ENCODE measurements at regions not wholly inside any gene's neighbourhood (a gene's known extent, or its start where the extent isn't known, plus 50 kb on each side); places are given as distances from the start of the nearest gene placed in this dataset.

DNA sequence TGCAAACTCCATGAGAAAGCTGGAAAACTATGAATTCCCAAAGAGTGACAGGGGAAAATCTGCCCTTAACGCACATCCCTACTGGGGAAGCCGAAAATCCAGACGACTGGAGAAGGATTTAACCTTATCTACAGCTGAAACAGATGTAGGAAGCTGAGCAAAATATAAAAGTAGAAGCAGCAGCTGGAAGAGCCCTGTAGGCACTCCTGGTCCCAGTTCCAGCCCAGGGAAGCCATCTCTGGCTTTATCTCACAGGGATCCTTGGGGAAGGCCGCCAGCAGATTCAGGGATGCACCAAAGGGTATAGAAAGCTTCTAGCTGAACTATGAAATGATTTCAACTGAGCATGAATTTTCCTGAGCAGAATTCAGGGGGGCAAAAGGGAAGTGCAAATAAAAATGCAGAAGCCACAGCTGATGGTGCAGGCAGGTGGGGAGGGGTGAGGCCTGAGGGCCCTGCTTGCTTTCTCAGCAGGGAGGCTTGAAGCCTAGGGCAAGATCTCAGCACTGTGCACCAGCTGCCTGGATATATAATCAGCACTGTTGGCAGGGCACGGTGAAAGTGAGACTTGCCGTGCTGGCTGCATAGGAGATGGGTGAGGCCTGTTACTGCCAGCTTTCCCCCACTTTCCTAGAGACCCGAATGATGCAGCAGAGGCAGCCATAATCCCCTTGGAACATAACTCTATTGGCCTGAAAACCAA lies 2019.5 kb upstream of the NUDT12 start:
- DNase-seq (ENCODE audit: low spot score) = no peak

DNA sequence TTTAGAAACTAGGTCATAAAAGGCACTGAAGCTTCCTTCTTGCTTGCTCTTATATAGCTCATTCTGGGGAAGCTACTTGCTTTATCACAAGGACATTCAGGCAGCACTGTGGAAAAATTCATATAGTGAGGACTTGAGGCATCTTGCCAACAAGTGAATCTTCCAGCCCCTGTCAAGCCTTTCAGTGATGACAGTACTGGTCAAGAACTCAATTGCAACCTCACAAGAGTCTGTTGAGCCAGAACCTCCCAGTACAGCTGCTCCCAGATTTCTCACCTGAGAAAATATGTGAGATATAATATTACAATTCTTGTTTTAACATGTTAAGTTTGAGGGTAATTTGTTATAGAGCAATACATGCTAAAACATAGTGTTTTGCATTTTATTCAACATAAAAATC lies 2011.0 kb upstream of the NUDT12 start:
- DNase-seq (ENCODE audit: low spot score) = no peak

DNA sequence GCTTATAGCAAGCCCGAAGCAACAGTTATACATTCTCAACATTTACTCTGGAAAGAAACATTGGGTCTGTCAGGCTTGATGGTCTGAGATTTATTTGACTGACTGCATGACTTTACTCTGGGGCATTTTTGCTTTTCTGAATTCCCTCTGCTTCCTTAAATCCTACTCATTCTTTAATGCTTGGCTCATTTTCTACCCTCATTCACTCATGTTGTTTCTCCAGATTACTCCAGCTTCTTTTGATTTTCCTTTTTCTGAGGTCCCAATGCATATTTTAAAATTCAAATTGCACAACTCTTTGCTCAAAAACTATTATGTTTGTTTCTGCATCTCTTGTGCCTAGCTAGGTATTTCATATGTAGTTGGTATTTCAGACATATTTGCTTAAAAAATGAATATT lies 2002.9 kb upstream of the NUDT12 start:
- DNase-seq (ENCODE audit: low spot score) = no peak

DNA sequence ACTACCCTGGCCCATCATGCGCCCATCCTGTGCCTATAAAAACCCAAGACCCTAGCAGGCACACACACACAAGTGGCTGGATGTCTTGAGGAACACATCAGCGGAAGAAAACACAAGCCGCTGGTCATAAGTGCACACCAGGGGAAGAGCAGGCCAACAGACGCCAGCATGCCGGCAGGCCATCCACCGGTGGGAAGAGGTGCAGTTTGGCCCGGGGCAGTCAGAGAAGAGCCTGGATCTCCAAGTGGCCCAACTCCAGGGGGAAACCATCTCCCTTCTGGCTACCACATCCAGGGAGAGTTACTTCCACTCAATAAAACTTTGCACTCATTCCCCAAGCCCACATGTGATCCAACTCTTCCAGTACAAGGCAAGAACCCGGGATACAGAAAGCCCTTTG lies 2001.3 kb upstream of the NUDT12 start:
- no peak for DNase-seq (ENCODE audit: low spot score)

DNA sequence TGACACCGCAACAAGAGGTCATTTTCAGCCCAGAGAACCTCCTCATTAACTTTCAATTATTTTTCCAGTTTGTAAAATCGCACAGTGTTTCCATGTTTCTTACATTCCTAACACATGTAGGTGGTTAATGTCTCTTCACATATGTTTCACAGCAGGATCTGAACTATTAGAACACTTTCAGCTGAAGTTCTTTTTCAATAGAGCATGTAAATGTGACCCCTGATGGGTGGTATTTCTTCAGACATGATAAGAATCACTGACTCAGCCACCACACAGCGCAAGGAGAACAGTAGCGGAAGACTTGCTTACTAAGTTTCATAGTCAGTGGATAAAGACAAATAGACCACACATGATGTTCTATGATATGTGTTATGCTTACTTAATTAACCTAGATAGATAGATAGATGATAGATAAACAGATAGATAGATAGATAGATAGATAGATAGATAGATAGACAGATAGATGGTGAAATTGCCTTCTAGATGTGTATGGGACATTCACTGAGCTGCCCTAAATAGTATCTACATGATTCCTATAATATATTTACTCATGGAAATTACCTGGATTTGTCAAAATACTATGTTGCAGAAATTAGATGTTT lies 1992.1 kb upstream of the NUDT12 start:
- DNase-seq (ENCODE audit: low spot score) = no peak

DNA sequence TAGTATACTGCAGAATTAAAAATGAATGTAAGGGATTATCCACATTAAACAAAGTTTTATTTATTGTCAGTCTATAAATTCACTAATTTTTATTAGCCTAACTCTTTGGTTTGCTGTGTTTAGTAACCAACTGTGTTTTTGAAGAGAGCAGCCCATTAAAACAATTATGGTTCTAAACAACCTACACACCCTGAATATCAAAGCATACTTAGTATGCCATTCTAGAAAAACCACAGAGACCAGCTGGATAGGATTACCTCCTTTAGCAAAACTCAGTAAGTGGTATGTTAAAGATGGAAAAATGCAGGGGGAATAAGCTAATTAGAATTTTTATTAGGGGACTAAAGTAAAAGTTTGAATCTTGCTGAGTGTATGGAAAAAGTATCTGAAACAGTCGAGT lies 1981.7 kb upstream of the NUDT12 start:
- no peak for DNase-seq (ENCODE audit: low spot score)

- DNase-seq (ENCODE audit: low spot score) = no peak
These were observed 1974.1 kb upstream of the NUDT12 start for GRCh38 chr5:105536675-105537074.

- DNase-seq (ENCODE audit: low spot score) = no peak
These were observed 1968.2 kb upstream of the NUDT12 start for GRCh38 chr5:105530716-105531261.

DNA sequence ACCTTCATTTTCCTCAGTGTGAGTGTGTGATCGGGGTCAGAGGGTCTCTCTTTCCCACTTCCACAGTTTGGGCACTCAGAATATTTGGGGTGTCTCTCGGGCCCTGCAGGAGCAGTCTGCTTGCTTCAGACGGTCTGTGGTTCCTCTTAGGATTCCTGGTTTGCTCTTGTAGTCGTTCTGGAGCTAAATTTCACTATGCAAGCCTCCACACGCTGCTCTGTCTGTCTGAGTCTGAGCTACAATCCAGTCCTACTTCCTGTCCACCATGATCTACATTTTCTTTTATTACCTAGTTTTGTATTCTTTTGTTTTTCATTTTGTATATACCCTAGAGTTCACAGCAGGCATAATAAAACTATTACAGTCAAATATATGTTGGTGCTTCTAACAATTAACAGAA lies 1967.3 kb upstream of the NUDT12 start:
- no peak for DNase-seq (ENCODE audit: low spot score)

- no peak for DNase-seq (ENCODE audit: low spot score)
These were observed 1945.9 kb upstream of the NUDT12 start for GRCh38 chr5:105508519-105508918.

- DNase-seq (ENCODE audit: low spot score) = peak; percentile 50
These were observed 1944.2 kb upstream of the NUDT12 start for GRCh38 chr5:105506692-105507277.

- no peak for DNase-seq (ENCODE audit: low spot score)
These were observed 1941.4 kb upstream of the NUDT12 start for GRCh38 chr5:105503950-105504349.

DNA sequence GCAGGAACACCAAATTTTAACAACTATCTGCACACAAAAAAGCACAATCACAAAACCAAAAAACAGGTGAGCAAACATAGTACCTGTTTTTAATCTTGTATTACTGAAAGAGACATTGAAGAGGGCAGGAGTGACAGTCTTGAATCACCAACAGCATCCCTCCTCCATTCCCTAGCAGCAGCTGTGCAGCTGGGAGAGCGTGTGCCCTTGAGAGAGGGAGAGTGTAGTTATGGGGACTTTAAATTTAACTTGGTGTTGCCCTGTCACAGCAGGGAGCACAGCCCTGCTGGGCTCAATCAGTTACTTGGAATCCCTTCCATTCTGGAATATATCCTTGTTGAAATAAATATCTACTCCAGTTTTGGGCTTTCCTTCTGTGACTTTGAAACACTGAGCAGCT lies 1938.7 kb upstream of the NUDT12 start:
- no peak for DNase-seq (ENCODE audit: low spot score)

DNA sequence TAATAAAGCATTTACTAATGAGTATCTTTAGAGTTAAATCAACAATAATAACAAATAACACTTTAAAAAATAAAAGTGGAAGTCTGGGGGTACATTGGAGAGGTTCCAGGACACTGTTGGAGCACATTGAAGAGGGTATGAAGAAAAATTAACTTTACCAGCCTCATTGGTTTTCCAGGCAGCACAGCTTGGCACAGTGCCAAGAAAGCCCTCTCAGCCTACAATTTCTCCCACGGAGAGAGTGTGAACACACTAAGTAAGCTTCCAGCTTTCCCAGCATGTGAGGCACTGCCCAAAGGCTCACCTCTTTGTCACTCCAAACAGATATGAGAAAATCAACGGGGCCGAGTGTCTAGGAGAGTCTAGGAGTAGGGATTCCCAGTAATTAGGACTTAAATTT lies 1912.8 kb upstream of the NUDT12 start:
- DNase-seq (ENCODE audit: low spot score) = peak; percentile 9

DNA sequence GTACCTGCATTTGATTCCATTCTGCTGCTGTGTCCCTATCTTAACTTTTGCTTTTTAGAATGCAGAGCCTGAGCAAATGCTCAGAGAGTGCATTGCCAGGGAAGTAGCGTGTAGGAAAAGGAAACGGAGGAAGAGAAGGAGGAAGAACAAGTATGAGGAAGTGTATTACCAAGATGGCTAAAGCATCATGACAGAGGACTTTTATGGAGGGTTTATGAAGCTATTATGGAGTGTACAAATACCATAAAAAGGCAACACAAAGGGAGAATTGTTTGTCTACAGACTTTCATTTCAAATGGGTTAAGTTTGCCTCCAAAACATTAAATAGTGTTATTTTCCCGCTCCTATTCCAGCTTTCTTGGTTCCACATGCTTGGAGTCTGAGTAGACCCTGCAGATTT lies 1899.8 kb upstream of the NUDT12 start:
- no peak for DNase-seq (ENCODE audit: low spot score)

- DNase-seq (ENCODE audit: low spot score) = no peak
These were observed 1898.1 kb upstream of the NUDT12 start for GRCh38 chr5:105460721-105461120.

DNA sequence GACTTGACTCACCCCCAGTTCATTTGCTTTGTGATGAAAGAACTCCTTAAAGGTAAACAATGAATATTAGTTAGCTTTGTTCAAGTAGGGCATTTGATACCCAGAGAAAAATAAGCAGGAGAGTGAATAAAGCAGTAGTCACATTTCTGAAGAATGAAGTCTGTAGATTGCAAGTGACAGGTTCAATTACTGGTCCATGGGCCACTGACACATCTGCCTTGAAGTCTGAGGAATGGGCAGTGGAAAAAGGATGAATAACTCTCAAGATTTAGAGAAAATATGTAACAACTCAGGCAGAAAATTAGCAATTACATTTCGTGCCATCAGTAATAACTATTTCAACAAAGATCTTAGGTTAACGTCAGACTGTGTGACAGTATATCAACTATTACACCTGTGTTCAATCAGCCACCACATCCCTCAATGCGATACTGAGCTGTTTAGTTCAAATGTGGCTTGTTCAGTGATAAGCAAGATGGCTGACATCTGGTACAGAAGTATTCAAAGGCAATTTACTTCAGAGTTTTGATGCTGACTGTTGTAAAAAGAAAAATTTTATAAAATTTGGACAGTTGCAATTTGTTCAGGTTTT lies 1890.7 kb upstream of the NUDT12 start:
- DNase-seq (ENCODE audit: low spot score) = no peak

DNA sequence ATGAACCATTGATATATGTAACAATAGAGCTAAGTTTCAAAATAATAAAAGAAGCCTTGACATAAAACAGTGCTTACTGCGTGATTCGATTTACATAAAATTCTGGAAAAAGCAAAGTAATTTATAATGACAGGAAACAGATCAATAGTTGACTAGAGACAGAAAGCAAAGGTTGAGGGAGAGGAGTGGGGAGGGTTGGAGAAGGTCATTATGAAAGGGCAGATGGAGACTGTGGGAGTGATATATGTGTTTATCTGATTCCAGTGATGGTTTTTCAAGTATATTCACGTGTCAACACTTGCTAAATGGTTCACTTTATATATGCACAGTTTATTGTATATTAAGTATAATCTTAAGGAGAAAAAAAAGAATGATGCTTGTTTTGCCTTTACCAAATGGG lies 1885.7 kb upstream of the NUDT12 start:
- DNase-seq (ENCODE audit: low spot score) = no peak

- no peak for DNase-seq (ENCODE audit: low spot score)
These were observed 1867.9 kb upstream of the NUDT12 start for GRCh38 chr5:105430516-105430915.

DNA sequence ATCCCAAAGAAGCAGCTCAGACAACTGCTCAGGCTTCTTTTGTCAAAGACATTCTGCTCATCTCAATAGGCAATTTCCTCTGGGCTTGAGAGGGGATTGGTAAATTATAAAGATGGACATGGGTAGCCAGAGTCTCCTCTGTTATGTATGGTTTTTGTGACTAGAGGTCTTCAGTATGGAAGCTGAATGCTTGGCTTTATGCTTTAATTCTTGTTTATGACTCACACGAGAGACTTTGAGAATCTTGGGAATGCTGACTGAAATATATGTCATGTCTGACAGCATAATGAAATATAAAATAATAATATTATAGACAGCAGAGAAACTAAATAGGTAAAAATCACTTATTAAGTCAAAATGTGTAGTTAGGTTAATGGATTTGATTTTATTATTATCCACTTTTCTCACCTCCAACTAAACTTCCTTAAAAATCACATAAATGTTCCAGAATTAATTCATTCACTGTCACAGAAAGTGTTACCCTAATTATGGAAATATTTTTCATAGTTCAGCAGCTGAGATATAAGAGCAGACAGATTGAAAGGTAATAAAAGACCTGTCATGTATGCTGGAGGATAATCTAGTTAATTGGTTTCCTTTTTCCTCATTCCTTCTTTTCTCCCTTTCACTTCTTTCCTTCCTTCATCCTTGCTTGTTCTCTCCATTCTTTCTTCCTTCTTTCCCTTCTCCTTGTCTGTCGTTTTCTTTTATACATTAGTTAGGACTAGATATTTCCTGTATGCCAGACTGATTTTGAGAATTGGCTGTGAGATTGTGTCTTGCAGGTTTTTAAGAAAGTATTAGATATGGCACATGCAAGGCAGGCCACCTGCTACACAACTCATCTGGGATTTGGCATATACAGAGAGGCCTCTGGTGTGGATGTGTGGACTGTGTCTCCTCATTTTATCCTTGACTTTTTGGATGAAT lies 1866.1 kb upstream of the NUDT12 start:
- DNase-seq (ENCODE audit: low spot score) = no peak

DNA sequence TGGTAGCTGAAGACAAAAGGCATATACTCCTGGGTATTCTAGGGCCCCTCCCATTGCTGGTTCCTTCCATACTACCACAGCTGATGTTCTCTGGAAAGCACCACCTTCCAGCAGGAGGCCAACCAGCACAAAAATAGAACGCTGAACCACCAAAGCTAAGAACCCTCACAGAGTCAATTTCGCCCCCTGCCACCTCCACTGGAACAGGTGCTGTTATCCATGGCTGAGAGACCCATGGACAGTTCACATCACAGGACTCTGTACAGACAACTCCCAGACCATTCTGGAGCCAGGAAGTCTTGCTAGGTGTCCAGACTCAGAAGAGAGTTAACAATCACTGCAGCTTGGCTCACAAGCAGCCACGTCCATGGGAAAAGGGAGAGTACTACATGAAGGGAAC lies 1851.5 kb upstream of the NUDT12 start:
- DNase-seq (ENCODE audit: low spot score) = no peak

DNA sequence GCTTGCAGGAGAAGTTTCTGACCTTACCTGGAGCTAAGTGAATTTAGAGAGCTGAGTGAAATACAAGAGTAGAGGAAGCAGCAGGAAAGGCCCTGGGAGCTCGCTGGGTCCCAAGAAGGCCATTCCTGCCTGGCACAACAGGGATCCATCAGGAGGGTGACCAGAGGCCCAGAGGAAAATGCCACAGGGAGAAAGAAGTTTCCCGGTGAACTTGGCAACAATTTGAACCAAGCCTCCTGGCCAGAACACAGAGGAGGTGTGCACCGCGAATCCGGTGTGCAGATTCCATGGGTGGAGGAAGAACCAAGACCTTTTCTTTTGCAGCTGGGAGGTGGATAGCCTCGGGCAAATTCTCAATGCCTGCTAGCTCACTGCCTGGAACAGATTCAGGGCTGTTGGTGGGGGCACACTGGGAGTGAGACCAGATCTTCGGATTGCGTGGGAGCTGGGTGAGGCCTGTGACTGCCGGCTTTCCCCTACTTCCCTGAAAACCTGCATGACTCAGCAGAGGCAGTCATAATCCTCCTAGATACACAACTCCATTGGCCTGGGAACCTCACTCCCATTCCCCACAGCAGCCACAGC lies 1850.9 kb upstream of the NUDT12 start:
- DNase-seq (ENCODE audit: low spot score) = no peak
